GM23338 (cell line): ENCODE measurements at regions not wholly inside any gene's neighbourhood (a gene's known extent, or its start where the extent isn't known, plus 50 kb on each side); places are given as distances from the start of the nearest gene placed in this dataset.
"Not testable (repeated sequence)": the region's sequence is repeated elsewhere in the genome, so short reads cannot be mapped to it uniquely, and the experiment has no call there.

ENCODE experiments used
- ATAC-seq: fragments of 200-7000 bp; cut with Tn5 transposase; 3 replicates; pipeline ENCODE4 v1.9.1; 2020
- DNase-seq: peaks from one replicate; pipeline ENCODE4 v3.0.0-alpha.2; 2015; ENCODE audit warnings: low spot score
- H2AFZ ChIP-seq: fragments of 200-600 bp; sonication (generic); 2 replicates; pipeline ENCODE4 v1.8.0; 2016; ENCODE audit warnings: antibody characterized with exemption, mild to moderate bottlenecking, moderate library complexity
- H3F3A ChIP-seq: fragments of 200-600 bp; sonication (generic); replicated peaks from 2 replicates; pipeline ENCODE4 v1.8.0; 2017; ENCODE audit warnings: antibody characterized with exemption, mixed run types, low read depth
- H3K27ac ChIP-seq: fragments of 200-600 bp; sonication (generic); 2 replicates; pipeline ENCODE4 v1.6.1; 2016; ENCODE audit warnings: low read depth
- H3K27me3 ChIP-seq: fragments of 200-600 bp; sonication (generic); 2 replicates; pipeline ENCODE4 v1.8.0; 2016; ENCODE audit warnings: mild to moderate bottlenecking, mixed run types, moderate library complexity; ENCODE audit not compliant: insufficient read depth
- H3K36me3 ChIP-seq: fragments of 200-600 bp; sonication (generic); 2 replicates; pipeline ENCODE4 v1.8.0; 2016; ENCODE audit warnings: mild to moderate bottlenecking; ENCODE audit not compliant: insufficient read depth
- H3K4me1 ChIP-seq: fragments of 200-600 bp; sonication (generic); 2 replicates; pipeline ENCODE4 v1.8.0; 2016; ENCODE audit warnings: mild to moderate bottlenecking, moderate library complexity; ENCODE audit not compliant: insufficient read depth
- H3K4me2 ChIP-seq: fragments of 200-600 bp; sonication (generic); 2 replicates; pipeline ENCODE4 v1.7.1; 2017; ENCODE audit warnings: mixed run types
- H3K4me3 ChIP-seq: fragments of 200-600 bp; sonication (generic); 2 replicates; pipeline ENCODE4 v1.6.1; 2016; ENCODE audit warnings: mixed run types
- H3K79me2 ChIP-seq: fragments of 200-600 bp; sonication (generic); replicated peaks from 2 replicates; pipeline ENCODE4 v1.8.0; 2017; ENCODE audit warnings: mild to moderate bottlenecking; ENCODE audit not compliant: insufficient read depth
- H3K9me2 ChIP-seq: fragments of 200-600 bp; sonication (generic); 2 replicates; pipeline ENCODE4 v1.8.0; 2017; ENCODE audit not compliant: insufficient read depth
- H4K20me1 ChIP-seq: fragments of 200-600 bp; sonication (generic); replicated peaks from 2 replicates; pipeline ENCODE4 v1.8.0; 2017; ENCODE audit warnings: mild to moderate bottlenecking; ENCODE audit not compliant: insufficient read depth
- H3K27ac Mint-ChIP-seq: 2 replicates; pipeline ENCODE4 v1.8.0; 2020; ENCODE audit warnings: inconsistent platforms, mild to moderate bottlenecking, moderate library complexity, mixed read lengths
- H3K27me3 Mint-ChIP-seq: 3 replicates; pipeline ENCODE4 v1.8.0; 2022; ENCODE audit warnings: low read depth, mild to moderate bottlenecking, moderate library complexity, mixed read lengths, inconsistent platforms; ENCODE audit not compliant: insufficient read depth, poor library complexity
- H3K36me3 Mint-ChIP-seq: 3 replicates; pipeline ENCODE4 v1.8.0; 2021; ENCODE audit warnings: low read depth, mild to moderate bottlenecking, inconsistent platforms, moderate library complexity, mixed read lengths
- H3K4me1 Mint-ChIP-seq: 3 replicates; pipeline ENCODE4 v1.8.0; 2020; ENCODE audit warnings: mild to moderate bottlenecking, inconsistent platforms, mixed read lengths
- H3K4me3 Mint-ChIP-seq: 3 replicates; pipeline ENCODE4 v1.8.0; 2021; ENCODE audit warnings: moderate library complexity, mild to moderate bottlenecking, inconsistent platforms, mixed read lengths
- H3K9me3 Mint-ChIP-seq: 3 replicates; pipeline ENCODE4 v1.8.0; 2020; ENCODE audit warnings: moderate library complexity, mild to moderate bottlenecking, inconsistent platforms, mixed read lengths
- CREB1 ChIP-seq: fragments of 250-450 bp; sonication (Bioruptor Pico); IDR thresholded peaks from 2 replicates; pipeline ENCODE4 v1.5.0; 2020; ENCODE audit warnings: low read depth, mild to moderate bottlenecking, moderate library complexity
- EZH2phosphoT487 ChIP-seq: fragments of 200-600 bp; sonication (generic); IDR thresholded peaks from one replicate; pipeline ENCODE4 v1.8.1; 2018; ENCODE audit warnings: antibody characterized with exemption; ENCODE audit not compliant: unreplicated experiment
- JUNB ChIP-seq: IDR thresholded peaks from one replicate; pipeline ENCODE4 v1.6.1; 2016; ENCODE audit warnings: antibody characterized with exemption; ENCODE audit not compliant: unreplicated experiment
- POLR2AphosphoS5 ChIP-seq: IDR thresholded peaks from 2 replicates; pipeline ENCODE4 v1.6.1; 2016; ENCODE audit warnings: antibody characterized with exemption, low read depth
- ZNF114 ChIP-seq: fragments of 250-450 bp; sonication (Bioruptor Pico); IDR thresholded peaks from 2 replicates; pipeline ENCODE4 v1.5.0; 2020; ENCODE audit warnings: mild to moderate bottlenecking, moderate library complexity
- ZNF331 ChIP-seq: fragments of 250-450 bp; sonication (Bioruptor Pico); IDR thresholded peaks from 2 replicates; pipeline ENCODE4 v1.5.0; 2020; ENCODE audit warnings: low read depth, mild to moderate bottlenecking, moderate library complexity
- TF ChIP-seq, protein P1 (sequence below): fragments of 250-450 bp; sonication (Bioruptor Pico); IDR thresholded peaks from 2 replicates; pipeline ENCODE4 v1.5.0; 2020; ENCODE audit warnings: mild to moderate bottlenecking, moderate library complexity
- TF ChIP-seq, protein P2 (sequence below): IDR thresholded peaks from 2 replicates; pipeline ENCODE4 v1.6.1; 2016; ENCODE audit warnings: antibody characterized with exemption

- TF ChIP-seq CREB1 (CRISPR knock-in tag): no peak
- TF ChIP-seq EZH2phosphoT487: no peak
- Histone ChIP-seq H3K4me2 (no peak overlapping the region), H3K27me3 (no peaks in the 10 kb centered on the region), H4K20me1 (no peaks in the 10 kb centered on the region), H3K36me3 (no peaks in the 10 kb centered on the region), H3K79me2 (no peaks in the 10 kb centered on the region), H2AFZ (no peak overlapping the region), H3K4me1 (no peaks in the 10 kb centered on the region), H3K9me2 (0 out of 2 replicates have a peak, but pooled peaks cover 16% of the 10 kb centered on the region), H3K4me3 (no peak overlapping the region), H3K27ac (no peak overlapping the region), H3F3A (no peaks in the 10 kb centered on the region)
- no peaks in the 10 kb centered on the region for H3K4me1 Mint-ChIP-seq
- DNase-seq: no peak
- no peak overlapping the region for H3K27ac Mint-ChIP-seq
- no peak overlapping the region for H3K4me3 Mint-ChIP-seq
- no peaks in the 10 kb centered on the region for H3K27me3 Mint-ChIP-seq
- no peak for ATAC-seq
- H3K36me3 Mint-ChIP-seq: no peaks in the 10 kb centered on the region
- H3K9me3 Mint-ChIP-seq: no peaks in the 10 kb centered on the region
Measured at GRCh38 chr2:198273660-198274059, 469.3 kb downstream of the PLCL1 start.

DNA sequence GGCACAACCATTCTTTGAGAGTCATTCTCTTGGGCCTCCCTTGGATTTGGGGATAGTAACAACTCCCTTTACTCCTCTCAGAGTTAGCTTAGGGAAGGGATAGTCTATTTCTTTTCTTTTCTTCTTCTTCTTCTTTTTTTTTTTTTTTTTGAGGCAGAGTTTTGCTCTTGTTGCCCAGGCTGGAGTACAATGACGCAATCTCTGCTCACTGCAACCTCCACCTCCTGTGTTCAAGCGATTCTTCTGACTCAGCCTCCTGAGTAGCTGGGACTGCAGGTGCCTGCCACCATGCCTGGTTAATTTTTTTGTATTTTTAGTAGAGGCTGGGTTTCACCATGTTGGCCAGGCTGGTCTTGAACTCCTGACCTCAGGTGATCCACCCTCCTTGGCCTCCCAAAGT is 465.8 kb downstream of the PLCL1 start:
- not testable (repeated sequence) for H3K27me3 Mint-ChIP-seq, H3K4me1 ChIP-seq, H3K4me2 ChIP-seq, H3K4me1 Mint-ChIP-seq, DNase-seq, H3K27ac Mint-ChIP-seq, H3K27ac ChIP-seq, H3K27me3 ChIP-seq, ATAC-seq, H3K4me3 ChIP-seq, H3K79me2 ChIP-seq, H3K36me3 Mint-ChIP-seq, H3K9me3 Mint-ChIP-seq, H4K20me1 ChIP-seq, H3K36me3 ChIP-seq, H3F3A ChIP-seq, H3K4me3 Mint-ChIP-seq, H2AFZ ChIP-seq
- H3K9me2 ChIP-seq: 0 out of 2 replicates have a peak, but pooled peaks cover 16% of the 10 kb centered on the region

GRCh38 chr2:198268519-198268918 is 464.1 kb downstream of the PLCL1 start:
- Histone ChIP-seq H3K4me2 (no peak overlapping the region), H3K27me3 (no peaks in the 10 kb centered on the region), H3K4me3 (no peak overlapping the region), H4K20me1 (no peaks in the 10 kb centered on the region), H3F3A (no peaks in the 10 kb centered on the region), H3K4me1 (no peaks in the 10 kb centered on the region), H3K27ac (no peak overlapping the region), H3K79me2 (no peaks in the 10 kb centered on the region), H3K36me3 (no peaks in the 10 kb centered on the region), H3K9me2 (0 out of 2 replicates have a peak, but pooled peaks cover 16% of the 10 kb centered on the region), H2AFZ (no peak overlapping the region)
- Mint-ChIP-seq H3K27ac (no peak overlapping the region), H3K4me1 (no peaks in the 10 kb centered on the region), H3K36me3 (no peaks in the 10 kb centered on the region), H3K9me3 (no peaks in the 10 kb centered on the region), H3K4me3 (no peak overlapping the region), H3K27me3 (no peaks in the 10 kb centered on the region)
- ATAC-seq (no peak), DNase-seq (no peak)
- TF ChIP-seq, protein P1, sequence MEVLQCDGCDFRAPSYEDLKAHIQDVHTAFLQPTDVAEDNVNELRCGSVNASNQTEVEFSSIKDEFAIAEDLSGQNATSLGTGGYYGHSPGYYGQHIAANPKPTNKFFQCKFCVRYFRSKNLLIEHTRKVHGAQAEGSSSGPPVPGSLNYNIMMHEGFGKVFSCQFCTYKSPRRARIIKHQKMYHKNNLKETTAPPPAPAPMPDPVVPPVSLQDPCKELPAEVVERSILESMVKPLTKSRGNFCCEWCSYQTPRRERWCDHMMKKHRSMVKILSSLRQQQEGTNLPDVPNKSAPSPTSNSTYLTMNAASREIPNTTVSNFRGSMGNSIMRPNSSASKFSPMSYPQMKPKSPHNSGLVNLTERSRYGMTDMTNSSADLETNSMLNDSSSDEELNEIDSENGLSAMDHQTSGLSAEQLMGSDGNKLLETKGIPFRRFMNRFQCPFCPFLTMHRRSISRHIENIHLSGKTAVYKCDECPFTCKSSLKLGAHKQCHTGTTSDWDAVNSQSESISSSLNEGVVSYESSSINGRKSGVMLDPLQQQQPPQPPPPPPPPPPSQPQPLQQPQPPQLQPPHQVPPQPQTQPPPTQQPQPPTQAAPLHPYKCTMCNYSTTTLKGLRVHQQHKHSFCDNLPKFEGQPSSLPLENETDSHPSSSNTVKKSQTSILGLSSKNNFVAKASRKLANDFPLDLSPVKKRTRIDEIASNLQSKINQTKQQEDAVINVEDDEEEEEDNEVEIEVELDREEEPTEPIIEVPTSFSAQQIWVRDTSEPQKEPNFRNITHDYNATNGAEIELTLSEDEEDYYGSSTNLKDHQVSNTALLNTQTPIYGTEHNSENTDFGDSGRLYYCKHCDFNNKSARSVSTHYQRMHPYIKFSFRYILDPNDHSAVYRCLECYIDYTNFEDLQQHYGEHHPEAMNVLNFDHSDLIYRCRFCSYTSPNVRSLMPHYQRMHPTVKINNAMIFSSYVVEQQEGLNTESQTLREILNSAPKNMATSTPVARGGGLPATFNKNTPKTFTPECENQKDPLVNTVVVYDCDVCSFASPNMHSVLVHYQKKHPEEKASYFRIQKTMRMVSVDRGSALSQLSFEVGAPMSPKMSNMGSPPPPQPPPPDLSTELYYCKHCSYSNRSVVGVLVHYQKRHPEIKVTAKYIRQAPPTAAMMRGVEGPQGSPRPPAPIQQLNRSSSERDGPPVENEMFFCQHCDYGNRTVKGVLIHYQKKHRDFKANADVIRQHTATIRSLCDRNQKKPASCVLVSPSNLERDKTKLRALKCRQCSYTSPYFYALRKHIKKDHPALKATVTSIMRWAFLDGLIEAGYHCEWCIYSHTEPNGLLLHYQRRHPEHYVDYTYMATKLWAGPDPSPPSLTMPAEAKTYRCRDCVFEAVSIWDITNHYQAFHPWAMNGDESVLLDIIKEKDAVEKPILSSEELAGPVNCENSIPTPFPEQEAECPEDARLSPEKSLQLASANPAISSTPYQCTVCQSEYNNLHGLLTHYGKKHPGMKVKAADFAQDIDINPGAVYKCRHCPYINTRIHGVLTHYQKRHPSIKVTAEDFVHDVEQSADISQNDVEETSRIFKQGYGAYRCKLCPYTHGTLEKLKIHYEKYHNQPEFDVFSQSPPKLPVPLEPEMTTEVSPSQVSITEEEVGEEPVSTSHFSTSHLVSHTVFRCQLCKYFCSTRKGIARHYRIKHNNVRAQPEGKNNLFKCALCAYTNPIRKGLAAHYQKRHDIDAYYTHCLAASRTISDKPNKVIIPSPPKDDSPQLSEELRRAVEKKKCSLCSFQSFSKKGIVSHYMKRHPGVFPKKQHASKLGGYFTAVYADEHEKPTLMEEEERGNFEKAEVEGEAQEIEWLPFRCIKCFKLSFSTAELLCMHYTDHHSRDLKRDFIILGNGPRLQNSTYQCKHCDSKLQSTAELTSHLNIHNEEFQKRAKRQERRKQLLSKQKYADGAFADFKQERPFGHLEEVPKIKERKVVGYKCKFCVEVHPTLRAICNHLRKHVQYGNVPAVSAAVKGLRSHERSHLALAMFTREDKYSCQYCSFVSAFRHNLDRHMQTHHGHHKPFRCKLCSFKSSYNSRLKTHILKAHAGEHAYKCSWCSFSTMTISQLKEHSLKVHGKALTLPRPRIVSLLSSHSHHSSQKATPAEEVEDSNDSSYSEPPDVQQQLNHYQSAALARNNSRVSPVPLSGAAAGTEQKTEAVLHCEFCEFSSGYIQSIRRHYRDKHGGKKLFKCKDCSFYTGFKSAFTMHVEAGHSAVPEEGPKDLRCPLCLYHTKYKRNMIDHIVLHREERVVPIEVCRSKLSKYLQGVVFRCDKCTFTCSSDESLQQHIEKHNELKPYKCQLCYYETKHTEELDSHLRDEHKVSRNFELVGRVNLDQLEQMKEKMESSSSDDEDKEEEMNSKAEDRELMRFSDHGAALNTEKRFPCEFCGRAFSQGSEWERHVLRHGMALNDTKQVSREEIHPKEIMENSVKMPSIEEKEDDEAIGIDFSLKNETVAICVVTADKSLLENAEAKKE (CRISPR knock-in tag): no peak
- TF ChIP-seq EZH2phosphoT487 (no peak), ZNF114 (no peak), JUNB (no peak), ZNF331 (CRISPR knock-in tag) (no peak), POLR2AphosphoS5 (no peak)
- TF ChIP-seq, protein P2, sequence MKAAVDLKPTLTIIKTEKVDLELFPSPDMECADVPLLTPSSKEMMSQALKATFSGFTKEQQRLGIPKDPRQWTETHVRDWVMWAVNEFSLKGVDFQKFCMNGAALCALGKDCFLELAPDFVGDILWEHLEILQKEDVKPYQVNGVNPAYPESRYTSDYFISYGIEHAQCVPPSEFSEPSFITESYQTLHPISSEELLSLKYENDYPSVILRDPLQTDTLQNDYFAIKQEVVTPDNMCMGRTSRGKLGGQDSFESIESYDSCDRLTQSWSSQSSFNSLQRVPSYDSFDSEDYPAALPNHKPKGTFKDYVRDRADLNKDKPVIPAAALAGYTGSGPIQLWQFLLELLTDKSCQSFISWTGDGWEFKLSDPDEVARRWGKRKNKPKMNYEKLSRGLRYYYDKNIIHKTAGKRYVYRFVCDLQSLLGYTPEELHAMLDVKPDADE: no peak
